ENCODE measurements at regions not wholly inside any gene's neighbourhood (a gene's known extent, or its start where the extent isn't known, plus 50 kb on each side); places are given as distances from the start of the nearest gene placed in this dataset.

DNA sequence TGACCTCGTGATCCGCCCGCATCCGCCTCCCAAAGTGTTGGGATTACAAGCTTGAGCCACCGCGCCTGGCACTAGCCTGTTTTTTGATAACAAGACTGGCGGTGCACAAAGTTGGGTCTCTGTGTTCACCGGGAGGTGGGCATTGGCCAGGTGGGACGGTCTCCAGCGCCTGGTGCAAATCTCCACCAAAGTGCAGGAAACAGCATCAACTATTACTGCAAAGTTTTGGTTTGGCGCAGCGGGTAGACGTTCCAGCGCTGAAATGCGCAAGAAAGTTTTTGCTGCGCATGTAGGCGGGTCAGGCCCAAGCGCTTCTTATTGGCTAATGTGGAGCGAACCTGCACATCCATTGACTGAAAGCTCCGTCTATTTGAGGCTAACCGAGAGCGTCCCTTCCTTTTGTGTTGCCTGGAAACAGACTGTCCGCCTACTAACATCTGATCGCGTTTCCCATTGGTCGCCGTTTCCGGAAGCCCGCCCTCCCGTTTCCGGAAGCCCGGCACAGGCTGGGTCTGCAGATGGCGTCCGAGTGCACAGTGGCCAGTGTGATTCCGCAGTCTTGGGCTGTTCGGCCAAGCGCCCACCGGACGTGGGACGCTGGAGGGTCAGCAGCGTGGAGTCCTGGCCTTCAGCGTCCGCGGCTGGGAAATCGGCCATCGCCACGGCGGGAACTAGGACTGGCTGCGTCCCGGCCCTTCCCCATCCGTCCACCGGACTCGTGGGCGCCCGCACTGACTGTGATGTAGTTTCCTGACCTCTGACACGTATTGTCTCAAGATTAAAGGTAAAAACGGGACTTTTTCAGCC lies 53.3 kb upstream of the ZNF527 start:
- TF ChIP-seq SP1 (IDR thresholded peaks at IDR 0.05; ENCODE audit: low read depth, low read length) (peak; percentile 97), RFX5 (IDR thresholded peaks at IDR 0.05; ENCODE audit: low read depth, low read length) (no peak), POLR2AphosphoS5 (IDR thresholded peaks at IDR 0.05; ENCODE audit: low read length) (peak; percentile 95), ZNF274 (IDR thresholded peaks at IDR 0.05; ENCODE audit: insufficient read depth, insufficient read length) (no peak), MEF2B (IDR thresholded peaks at IDR 0.05; ENCODE audit: partially characterized antibody, poor library complexity, severe bottlenecking) (no peak), TAF1 (IDR thresholded peaks at IDR 0.05; ENCODE audit: borderline replicate concordance, low read depth, low read length) (peak; percentile 88), CREB1 (IDR thresholded peaks at IDR 0.05; ENCODE audit: low read depth) (peak; percentile 89), EP300 (IDR thresholded peaks at IDR 0.05; ENCODE audit: borderline replicate concordance in 1 of 2, control insufficient read depth in 1 of 2, low read depth in 2 of 2, low read length in 2 of 2) (no peak), RCOR1 (conservative IDR thresholded peaks at IDR 0.05; ENCODE audit: low read depth, low read length) (no peak)
- TF ChIP-seq, protein P1, sequence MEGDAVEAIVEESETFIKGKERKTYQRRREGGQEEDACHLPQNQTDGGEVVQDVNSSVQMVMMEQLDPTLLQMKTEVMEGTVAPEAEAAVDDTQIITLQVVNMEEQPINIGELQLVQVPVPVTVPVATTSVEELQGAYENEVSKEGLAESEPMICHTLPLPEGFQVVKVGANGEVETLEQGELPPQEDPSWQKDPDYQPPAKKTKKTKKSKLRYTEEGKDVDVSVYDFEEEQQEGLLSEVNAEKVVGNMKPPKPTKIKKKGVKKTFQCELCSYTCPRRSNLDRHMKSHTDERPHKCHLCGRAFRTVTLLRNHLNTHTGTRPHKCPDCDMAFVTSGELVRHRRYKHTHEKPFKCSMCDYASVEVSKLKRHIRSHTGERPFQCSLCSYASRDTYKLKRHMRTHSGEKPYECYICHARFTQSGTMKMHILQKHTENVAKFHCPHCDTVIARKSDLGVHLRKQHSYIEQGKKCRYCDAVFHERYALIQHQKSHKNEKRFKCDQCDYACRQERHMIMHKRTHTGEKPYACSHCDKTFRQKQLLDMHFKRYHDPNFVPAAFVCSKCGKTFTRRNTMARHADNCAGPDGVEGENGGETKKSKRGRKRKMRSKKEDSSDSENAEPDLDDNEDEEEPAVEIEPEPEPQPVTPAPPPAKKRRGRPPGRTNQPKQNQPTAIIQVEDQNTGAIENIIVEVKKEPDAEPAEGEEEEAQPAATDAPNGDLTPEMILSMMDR (IDR thresholded peaks at IDR 0.05 in 2 of 3, conservative IDR thresholded peaks at IDR 0.05 in 1 of 3; ENCODE audit: control insufficient read depth in 2 of 3, extremely low read depth in 1 of 3, insufficient read depth in 1 of 3, low read depth in 3 of 3, low read length in 3 of 3), result peak; percentile 24 to 51 (median 41); a peak in 5 of 6 replicates
- TF ChIP-seq, protein P2, sequence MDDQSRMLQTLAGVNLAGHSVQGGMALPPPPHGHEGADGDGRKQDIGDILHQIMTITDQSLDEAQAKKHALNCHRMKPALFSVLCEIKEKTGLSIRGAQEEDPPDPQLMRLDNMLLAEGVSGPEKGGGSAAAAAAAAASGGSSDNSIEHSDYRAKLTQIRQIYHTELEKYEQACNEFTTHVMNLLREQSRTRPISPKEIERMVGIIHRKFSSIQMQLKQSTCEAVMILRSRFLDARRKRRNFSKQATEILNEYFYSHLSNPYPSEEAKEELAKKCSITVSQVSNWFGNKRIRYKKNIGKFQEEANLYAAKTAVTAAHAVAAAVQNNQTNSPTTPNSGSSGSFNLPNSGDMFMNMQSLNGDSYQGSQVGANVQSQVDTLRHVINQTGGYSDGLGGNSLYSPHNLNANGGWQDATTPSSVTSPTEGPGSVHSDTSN (IDR thresholded peaks at IDR 0.05; ENCODE audit: insufficient replicate concordance, low read depth, low read length), result peak; percentile 95
- TF ChIP-seq, protein P3, sequence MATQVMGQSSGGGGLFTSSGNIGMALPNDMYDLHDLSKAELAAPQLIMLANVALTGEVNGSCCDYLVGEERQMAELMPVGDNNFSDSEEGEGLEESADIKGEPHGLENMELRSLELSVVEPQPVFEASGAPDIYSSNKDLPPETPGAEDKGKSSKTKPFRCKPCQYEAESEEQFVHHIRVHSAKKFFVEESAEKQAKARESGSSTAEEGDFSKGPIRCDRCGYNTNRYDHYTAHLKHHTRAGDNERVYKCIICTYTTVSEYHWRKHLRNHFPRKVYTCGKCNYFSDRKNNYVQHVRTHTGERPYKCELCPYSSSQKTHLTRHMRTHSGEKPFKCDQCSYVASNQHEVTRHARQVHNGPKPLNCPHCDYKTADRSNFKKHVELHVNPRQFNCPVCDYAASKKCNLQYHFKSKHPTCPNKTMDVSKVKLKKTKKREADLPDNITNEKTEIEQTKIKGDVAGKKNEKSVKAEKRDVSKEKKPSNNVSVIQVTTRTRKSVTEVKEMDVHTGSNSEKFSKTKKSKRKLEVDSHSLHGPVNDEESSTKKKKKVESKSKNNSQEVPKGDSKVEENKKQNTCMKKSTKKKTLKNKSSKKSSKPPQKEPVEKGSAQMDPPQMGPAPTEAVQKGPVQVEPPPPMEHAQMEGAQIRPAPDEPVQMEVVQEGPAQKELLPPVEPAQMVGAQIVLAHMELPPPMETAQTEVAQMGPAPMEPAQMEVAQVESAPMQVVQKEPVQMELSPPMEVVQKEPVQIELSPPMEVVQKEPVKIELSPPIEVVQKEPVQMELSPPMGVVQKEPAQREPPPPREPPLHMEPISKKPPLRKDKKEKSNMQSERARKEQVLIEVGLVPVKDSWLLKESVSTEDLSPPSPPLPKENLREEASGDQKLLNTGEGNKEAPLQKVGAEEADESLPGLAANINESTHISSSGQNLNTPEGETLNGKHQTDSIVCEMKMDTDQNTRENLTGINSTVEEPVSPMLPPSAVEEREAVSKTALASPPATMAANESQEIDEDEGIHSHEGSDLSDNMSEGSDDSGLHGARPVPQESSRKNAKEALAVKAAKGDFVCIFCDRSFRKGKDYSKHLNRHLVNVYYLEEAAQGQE (IDR thresholded peaks at IDR 0.05; ENCODE audit: low read depth, low read length), result no peak
